ENCODE measurements at regions not wholly inside any gene's neighbourhood (a gene's known extent, or its start where the extent isn't known, plus 50 kb on each side); places are given as distances from the start of the nearest gene placed in this dataset.

DNA sequence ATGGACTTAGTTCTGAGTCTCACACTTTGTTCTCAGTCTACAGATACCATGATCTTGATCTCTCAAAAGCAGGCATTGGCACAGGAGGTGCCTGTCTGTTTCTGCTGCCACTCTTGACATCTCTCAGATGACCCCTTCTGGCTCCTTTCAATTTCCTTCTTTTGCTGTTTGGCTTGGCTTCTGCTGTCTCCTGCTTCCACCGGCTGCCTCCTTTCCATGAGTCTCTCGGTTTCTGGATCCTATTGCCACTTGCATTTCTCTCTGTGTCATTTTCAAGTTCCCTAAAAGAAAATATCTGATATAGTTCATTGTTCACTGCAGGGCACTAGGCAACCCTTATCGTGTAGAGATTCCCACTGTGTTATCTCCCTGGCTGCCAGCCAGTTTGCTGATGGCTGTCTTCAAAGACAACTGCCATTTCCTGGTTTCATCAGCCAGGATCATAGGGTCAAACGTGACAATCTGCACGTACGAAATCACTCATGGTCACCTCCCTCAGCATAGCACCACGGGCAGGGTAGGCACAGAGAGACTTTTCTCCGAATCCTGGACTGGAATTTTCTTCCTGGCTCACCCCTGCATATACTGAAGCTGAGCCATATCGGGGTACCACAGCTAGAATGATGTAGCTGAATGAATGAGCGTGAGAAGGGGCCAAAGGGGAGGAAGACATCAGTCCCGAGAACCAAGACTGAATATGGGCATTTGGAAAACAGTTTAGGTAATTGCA lies 144.6 kb upstream of the TMEM170B start (continued):
- TF ChIP-seq ZNF432 (CRISPR knock-in tag; IDR thresholded peaks at IDR 0.05; ENCODE audit: borderline replicate concordance) (no peak), GATAD2A (CRISPR knock-in tag; IDR thresholded peaks at IDR 0.05) (peak; percentile 99), MAF1 (CRISPR knock-in tag; IDR thresholded peaks at IDR 0.05; ENCODE audit: borderline replicate concordance) (0 out of 2 replicates have a peak, but pooled peaks have one; percentile 58), ETV6 (CRISPR knock-in tag; conservative IDR thresholded peaks at IDR 0.05) (no peak; the same call in none of the 2 replicates), ZMYM3 (CRISPR knock-in tag; IDR thresholded peaks at IDR 0.05) (peak; percentile 92), LCORL (IDR thresholded peaks at IDR 0.05) (0 out of 2 replicates have a peak, but pooled peaks have one; percentile 35), LCORL (CRISPR knock-in tag; IDR thresholded peaks at IDR 0.05) (peak; percentile 90), ZNF724P (CRISPR knock-in tag; IDR thresholded peaks at IDR 0.05; ENCODE audit: borderline replicate concordance) (0 out of 2 replicates have a peak, but pooled peaks have one; percentile 72), BRD4 (CRISPR knock-in tag; IDR thresholded peaks at IDR 0.05) (peak; percentile 100), NR2F1 (CRISPR knock-in tag; IDR thresholded peaks at IDR 0.05) (peak; percentile 100), ATF7 (IDR thresholded peaks at IDR 0.05) (no peak), ATF7 (CRISPR knock-in tag; IDR thresholded peaks at IDR 0.05) (peak; percentile 89), IRF2 (CRISPR knock-in tag; IDR thresholded peaks at IDR 0.05) (peak; percentile 98), CBX5 (CRISPR knock-in tag; IDR thresholded peaks at IDR 0.05; ENCODE audit: borderline replicate concordance) (peak; percentile 99), KAT7 (CRISPR knock-in tag; IDR thresholded peaks at IDR 0.05; ENCODE audit: borderline replicate concordance) (peak; percentile 53; the same call in 1 of the 2 replicates)
- TF ChIP-seq, protein P1, sequence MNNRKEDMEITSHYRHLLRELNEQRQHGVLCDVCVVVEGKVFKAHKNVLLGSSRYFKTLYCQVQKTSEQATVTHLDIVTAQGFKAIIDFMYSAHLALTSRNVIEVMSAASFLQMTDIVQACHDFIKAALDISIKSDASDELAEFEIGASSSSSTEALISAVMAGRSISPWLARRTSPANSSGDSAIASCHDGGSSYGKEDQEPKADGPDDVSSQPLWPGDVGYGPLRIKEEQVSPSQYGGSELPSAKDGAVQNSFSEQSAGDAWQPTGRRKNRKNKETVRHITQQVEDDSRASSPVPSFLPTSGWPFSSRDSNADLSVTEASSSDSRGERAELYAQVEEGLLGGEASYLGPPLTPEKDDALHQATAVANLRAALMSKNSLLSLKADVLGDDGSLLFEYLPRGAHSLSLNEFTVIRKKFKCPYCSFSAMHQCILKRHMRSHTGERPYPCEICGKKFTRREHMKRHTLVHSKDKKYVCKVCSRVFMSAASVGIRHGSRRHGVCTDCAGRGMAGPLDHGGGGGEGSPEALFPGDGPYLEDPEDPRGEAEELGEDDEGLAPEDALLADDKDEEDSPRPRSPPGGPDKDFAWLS (CRISPR knock-in tag; IDR thresholded peaks at IDR 0.05; ENCODE audit: borderline replicate concordance): no peak
- TF ChIP-seq, protein P2, sequence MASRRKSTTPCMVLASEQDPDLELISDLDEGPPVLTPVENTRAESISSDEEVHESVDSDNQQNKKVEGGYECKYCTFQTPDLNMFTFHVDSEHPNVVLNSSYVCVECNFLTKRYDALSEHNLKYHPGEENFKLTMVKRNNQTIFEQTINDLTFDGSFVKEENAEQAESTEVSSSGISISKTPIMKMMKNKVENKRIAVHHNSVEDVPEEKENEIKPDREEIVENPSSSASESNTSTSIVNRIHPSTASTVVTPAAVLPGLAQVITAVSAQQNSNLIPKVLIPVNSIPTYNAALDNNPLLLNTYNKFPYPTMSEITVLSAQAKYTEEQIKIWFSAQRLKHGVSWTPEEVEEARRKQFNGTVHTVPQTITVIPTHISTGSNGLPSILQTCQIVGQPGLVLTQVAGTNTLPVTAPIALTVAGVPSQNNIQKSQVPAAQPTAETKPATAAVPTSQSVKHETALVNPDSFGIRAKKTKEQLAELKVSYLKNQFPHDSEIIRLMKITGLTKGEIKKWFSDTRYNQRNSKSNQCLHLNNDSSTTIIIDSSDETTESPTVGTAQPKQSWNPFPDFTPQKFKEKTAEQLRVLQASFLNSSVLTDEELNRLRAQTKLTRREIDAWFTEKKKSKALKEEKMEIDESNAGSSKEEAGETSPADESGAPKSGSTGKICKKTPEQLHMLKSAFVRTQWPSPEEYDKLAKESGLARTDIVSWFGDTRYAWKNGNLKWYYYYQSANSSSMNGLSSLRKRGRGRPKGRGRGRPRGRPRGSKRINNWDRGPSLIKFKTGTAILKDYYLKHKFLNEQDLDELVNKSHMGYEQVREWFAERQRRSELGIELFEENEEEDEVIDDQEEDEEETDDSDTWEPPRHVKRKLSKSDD (CRISPR knock-in tag; IDR thresholded peaks at IDR 0.05; ENCODE audit: low read depth): peak; percentile 75
- TF ChIP-seq, protein P3, sequence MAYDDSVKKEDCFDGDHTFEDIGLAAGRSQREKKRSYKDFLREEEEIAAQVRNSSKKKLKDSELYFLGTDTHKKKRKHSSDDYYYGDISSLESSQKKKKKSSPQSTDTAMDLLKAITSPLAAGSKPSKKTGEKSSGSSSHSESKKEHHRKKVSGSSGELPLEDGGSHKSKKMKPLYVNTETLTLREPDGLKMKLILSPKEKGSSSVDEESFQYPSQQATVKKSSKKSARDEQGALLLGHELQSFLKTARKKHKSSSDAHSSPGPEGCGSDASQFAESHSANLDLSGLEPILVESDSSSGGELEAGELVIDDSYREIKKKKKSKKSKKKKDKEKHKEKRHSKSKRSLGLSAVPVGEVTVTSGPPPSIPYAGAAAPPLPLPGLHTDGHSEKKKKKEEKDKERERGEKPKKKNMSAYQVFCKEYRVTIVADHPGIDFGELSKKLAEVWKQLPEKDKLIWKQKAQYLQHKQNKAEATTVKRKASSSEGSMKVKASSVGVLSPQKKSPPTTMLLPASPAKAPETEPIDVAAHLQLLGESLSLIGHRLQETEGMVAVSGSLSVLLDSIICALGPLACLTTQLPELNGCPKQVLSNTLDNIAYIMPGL (CRISPR knock-in tag; IDR thresholded peaks at IDR 0.05; ENCODE audit: borderline replicate concordance in 1 of 2, low read depth in 1 of 2): peak; percentile 72 to 86
- TF ChIP-seq, protein P4, sequence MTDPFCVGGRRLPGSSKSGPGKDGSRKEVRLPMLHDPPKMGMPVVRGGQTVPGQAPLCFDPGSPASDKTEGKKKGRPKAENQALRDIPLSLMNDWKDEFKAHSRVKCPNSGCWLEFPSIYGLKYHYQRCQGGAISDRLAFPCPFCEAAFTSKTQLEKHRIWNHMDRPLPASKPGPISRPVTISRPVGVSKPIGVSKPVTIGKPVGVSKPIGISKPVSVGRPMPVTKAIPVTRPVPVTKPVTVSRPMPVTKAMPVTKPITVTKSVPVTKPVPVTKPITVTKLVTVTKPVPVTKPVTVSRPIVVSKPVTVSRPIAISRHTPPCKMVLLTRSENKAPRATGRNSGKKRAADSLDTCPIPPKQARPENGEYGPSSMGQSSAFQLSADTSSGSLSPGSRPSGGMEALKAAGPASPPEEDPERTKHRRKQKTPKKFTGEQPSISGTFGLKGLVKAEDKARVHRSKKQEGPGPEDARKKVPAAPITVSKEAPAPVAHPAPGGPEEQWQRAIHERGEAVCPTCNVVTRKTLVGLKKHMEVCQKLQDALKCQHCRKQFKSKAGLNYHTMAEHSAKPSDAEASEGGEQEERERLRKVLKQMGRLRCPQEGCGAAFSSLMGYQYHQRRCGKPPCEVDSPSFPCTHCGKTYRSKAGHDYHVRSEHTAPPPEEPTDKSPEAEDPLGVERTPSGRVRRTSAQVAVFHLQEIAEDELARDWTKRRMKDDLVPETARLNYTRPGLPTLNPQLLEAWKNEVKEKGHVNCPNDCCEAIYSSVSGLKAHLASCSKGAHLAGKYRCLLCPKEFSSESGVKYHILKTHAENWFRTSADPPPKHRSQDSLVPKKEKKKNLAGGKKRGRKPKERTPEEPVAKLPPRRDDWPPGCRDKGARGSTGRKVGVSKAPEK (CRISPR knock-in tag; IDR thresholded peaks at IDR 0.05; ENCODE audit: borderline replicate concordance): peak; percentile 88

All from HepG2 (cell line).